CD14-positive monocyte (primary cell): ENCODE measurements at regions not wholly inside any gene's neighbourhood (a gene's known extent, or its start where the extent isn't known, plus 50 kb on each side); places are given as distances from the start of the nearest gene placed in this dataset.

ENCODE experiments used
- DNase-seq, 3 donors: peaks; one replicate each; pipeline ENCODE4 v3.0.0-alpha.2; 2011 to 2022
- H2AFZ ChIP-seq: 2 replicates; pipeline ENCODE4 v1.6.0; 2012; ENCODE audit warnings: mild to moderate bottlenecking, low read depth, low read length, inconsistent platforms; ENCODE audit not compliant: insufficient read depth, poor library complexity, severe bottlenecking
- H3K27ac ChIP-seq, 2 donors: 1 replicate in 1 of 2; 2 replicates in 1 of 2; pipeline ENCODE4 v1.5.1; 2012 to 2013; ENCODE audit warnings: low read length in 2 of 2, control low read depth in 1 of 2, inconsistent platforms in 1 of 2, low read depth in 1 of 2, mild to moderate bottlenecking in 1 of 2
- H3K27me3 ChIP-seq, 2 donors: one replicate each; pipeline versions ENCODE4 v1.6.0 to v1.6.1; 2011 to 2013; ENCODE audit warnings: low read length in 2 of 2; ENCODE audit not compliant: control insufficient read depth in 2 of 2, insufficient read depth in 2 of 2
- H3K36me3 ChIP-seq, 2 donors: replicated peaks in 1 of 2; 1 replicate in 1 of 2; 2 replicates in 1 of 2; pipeline versions ENCODE4 v1.5.1 to v1.6.1; 2012 to 2013; ENCODE audit warnings: low read length in 2 of 2, control low read depth in 1 of 2, inconsistent platforms in 1 of 2, mild to moderate bottlenecking in 1 of 2; ENCODE audit not compliant: insufficient read depth in 2 of 2, control insufficient read depth in 1 of 2
- H3K4me1 ChIP-seq, 2 donors: 1 replicate in 1 of 2; 2 replicates in 1 of 2; pipeline versions ENCODE4 v1.5.1 to v1.6.1; 2012 to 2013; ENCODE audit warnings: low read length in 2 of 2, control low read depth in 1 of 2, inconsistent platforms in 1 of 2, mild to moderate bottlenecking in 1 of 2, moderate library complexity in 1 of 2; ENCODE audit not compliant: insufficient read depth in 2 of 2, control insufficient read depth in 1 of 2
- H3K4me2 ChIP-seq: replicated peaks from 2 replicates; pipeline ENCODE3; 2012; ENCODE audit warnings: low read length, moderate library complexity, mild to moderate bottlenecking; ENCODE audit not compliant: poor library complexity, severe bottlenecking; ENCODE audit errors: extremely low read depth
- H3K4me3 ChIP-seq, 3 experiments: fragments of 200-600 bp in 1 of 3; sonication (generic) in 1 of 3; replicated peaks in 1 of 3; 1 replicate in 2 of 3; 2 replicates in 1 of 3; pipeline ENCODE4 v1.5.1; 2011 to 2013; ENCODE audit warnings: low read length in 3 of 3, mild to moderate bottlenecking in 3 of 3, control low read depth in 2 of 3, low read depth in 2 of 3, inconsistent platforms in 1 of 3, moderate library complexity in 1 of 3
- H3K79me2 ChIP-seq: 2 replicates; pipeline ENCODE4 v1.6.0; 2012; ENCODE audit warnings: mild to moderate bottlenecking, control low read depth, inconsistent platforms, low read length, moderate library complexity; ENCODE audit not compliant: insufficient read depth
- H3K9ac ChIP-seq: 2 replicates; pipeline ENCODE4 v1.6.0; 2017; ENCODE audit warnings: low read length, mild to moderate bottlenecking; ENCODE audit not compliant: insufficient read depth, poor library complexity, severe bottlenecking
- H3K9me3 ChIP-seq, 2 donors: replicated peaks in 1 of 2; 1 replicate in 1 of 2; 2 replicates in 1 of 2; pipeline versions ENCODE4 v1.5.1 to v1.6.1; 2012 to 2013; ENCODE audit warnings: low read length in 2 of 2, control low read depth in 1 of 2; ENCODE audit not compliant: control insufficient read depth in 1 of 2, insufficient read depth in 1 of 2
- H4K20me1 ChIP-seq: 2 replicates; pipeline ENCODE4 v1.6.0; 2012; ENCODE audit warnings: mild to moderate bottlenecking, low read length, control low read depth, moderate library complexity; ENCODE audit not compliant: insufficient read depth
- H3K27ac Mint-ChIP-seq, 7 donors: one replicate each; pipeline ENCODE4 v1.8.0; 2020; ENCODE audit warnings: mild to moderate bottlenecking in 7 of 7, mixed read lengths in 7 of 7, moderate library complexity in 6 of 7, inconsistent platforms in 2 of 7
- H3K27me3 Mint-ChIP-seq, 3 donors: one replicate each; pipeline ENCODE4 v1.8.0; 2021 to 2022; ENCODE audit warnings: low read depth in 3 of 3, mild to moderate bottlenecking in 3 of 3, mixed read lengths in 3 of 3, moderate library complexity in 3 of 3, inconsistent platforms in 1 of 3
- H3K36me3 Mint-ChIP-seq, 2 donors: one replicate each; pipeline ENCODE4 v1.8.0; 2020; ENCODE audit warnings: mixed read lengths in 2 of 2, inconsistent platforms in 1 of 2, mild to moderate bottlenecking in 1 of 2
- H3K4me1 Mint-ChIP-seq: one replicate; pipeline ENCODE4 v1.8.0; 2020; ENCODE audit warnings: mild to moderate bottlenecking, mixed read lengths
- H3K4me3 Mint-ChIP-seq, 2 donors: one replicate each; pipeline ENCODE4 v1.8.0; 2020; ENCODE audit warnings: mild to moderate bottlenecking in 2 of 2, mixed read lengths in 2 of 2, moderate library complexity in 1 of 2
- H3K9me3 Mint-ChIP-seq, 7 donors: one replicate each; pipeline ENCODE4 v1.8.0; 2020 to 2022; ENCODE audit warnings: mixed read lengths in 7 of 7, mild to moderate bottlenecking in 6 of 7, moderate library complexity in 6 of 7, inconsistent platforms in 2 of 7
- CTCF ChIP-seq: fragments of 200-600 bp; IDR thresholded peaks from one replicate; pipeline ENCODE4 v1.8.0; 2022; ENCODE audit warnings: antibody characterized with exemption, mild to moderate bottlenecking
- WGBS: methylation state at CpG from one replicate; pipeline ENCODE4 v1.1.5; 2013; ENCODE audit warnings: missing lambda C conversion rate; ENCODE audit not compliant: insufficient coverage; 5-methylcytosine and 5-hydroxymethylcytosine counted together
- intact Hi-C, 2 donors: fragments of 100-400 bp; cut with micrococcal nuclease; formaldehyde crosslinking; loops; one replicate each; pipeline versions ENCODE4 v1.15.0 to v1.15.1; 2023

DNA sequence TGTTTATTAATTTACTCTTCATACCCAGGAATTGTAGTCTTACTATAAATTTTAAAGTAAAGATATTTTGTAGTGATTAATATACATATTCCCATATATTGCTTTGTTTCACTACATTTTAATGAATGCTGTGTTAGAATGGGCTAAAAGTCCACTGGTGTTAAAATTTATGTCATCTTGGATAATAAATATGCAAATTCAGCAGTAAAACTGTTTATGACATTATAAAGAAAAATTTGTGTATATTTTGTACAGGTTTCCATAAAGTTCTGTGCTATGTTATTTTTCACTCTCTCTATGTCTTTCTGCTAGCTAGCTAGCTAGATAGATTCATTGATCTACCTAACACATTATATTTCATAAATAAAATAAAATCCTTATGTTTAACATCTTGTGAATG is 1071.2 kb downstream of the FAT4 start:
- Histone ChIP-seq H3K36me3 (no peaks in the 10 kb centered on the region), H3K27me3 (no peaks in the 10 kb centered on the region), H3K9me3 (no peaks in the 10 kb centered on the region), H3K79me2 (no peaks in the 10 kb centered on the region), H4K20me1 (no peaks in the 10 kb centered on the region), H2AFZ (no peak overlapping the region), H3K4me2 (no peak overlapping the region), H3K4me1 (no peaks in the 10 kb centered on the region), H3K27ac (no peak overlapping the region), H3K4me3 (no peak overlapping the region), H3K9ac (no peak overlapping the region)
- Mint-ChIP-seq H3K36me3 (no peaks in the 10 kb centered on the region), H3K9me3 (peaks cover 0 to 3% (median 0%) of the 10 kb centered on the region in 7 donors), H3K27me3 (peaks cover 0 to 2% (median 0%) of the 10 kb centered on the region in 3 donors), H3K4me1 (no peaks in the 10 kb centered on the region), H3K27ac (no peak overlapping the region), H3K4me3 (no peak overlapping the region)
- TF ChIP-seq CTCF, result no peak
- DNase-seq, result no peak
- intact Hi-C loops, result no loop called here

DNA sequence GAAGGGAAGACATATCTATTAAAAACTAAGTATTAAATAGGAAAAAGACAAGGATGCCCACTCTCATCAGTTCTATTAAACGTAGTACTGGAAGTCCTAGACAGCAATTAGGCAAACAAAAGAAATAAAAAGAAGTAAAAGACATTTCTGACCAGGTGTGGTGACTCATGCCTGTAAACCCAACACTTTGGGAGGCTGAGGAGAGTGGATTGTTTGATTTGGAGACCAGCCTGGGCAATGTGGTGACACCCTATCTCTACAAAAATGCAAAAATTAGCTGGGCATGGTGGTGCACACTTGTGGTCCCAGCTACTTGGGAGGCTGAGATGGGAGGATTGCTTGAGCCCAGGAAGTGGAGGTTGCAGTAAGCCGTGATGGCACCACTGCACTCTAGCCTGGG is 1071.8 kb downstream of the FAT4 start:
- no peaks in the 10 kb centered on the region for H3K36me3 ChIP-seq
- intact Hi-C loops, result no loop called here
- TF ChIP-seq CTCF, result no peak
- H3K27me3 Mint-ChIP-seq, result peaks cover 0 to 2% (median 0%) of the 10 kb centered on the region in 3 donors
- H3K4me1 Mint-ChIP-seq, result no peaks in the 10 kb centered on the region
- no peak for DNase-seq
- no peak overlapping the region for H3K4me3 Mint-ChIP-seq
- no peak overlapping the region for H3K9ac ChIP-seq
- H2AFZ ChIP-seq, result no peak overlapping the region
- no peak overlapping the region for H3K27ac Mint-ChIP-seq
- no peaks in the 10 kb centered on the region for H3K4me1 ChIP-seq
- H3K9me3 ChIP-seq, result no peaks in the 10 kb centered on the region
- no peak overlapping the region for H3K27ac ChIP-seq
- no CpG with 5 or more reads among the region's 2 CpGs for WGBS
- H3K79me2 ChIP-seq, result no peaks in the 10 kb centered on the region
- H3K9me3 Mint-ChIP-seq, result peaks cover 0 to 3% (median 0%) of the 10 kb centered on the region in 7 donors
- no peaks in the 10 kb centered on the region for H4K20me1 ChIP-seq
- H3K27me3 ChIP-seq, result no peaks in the 10 kb centered on the region
- no peaks in the 10 kb centered on the region for H3K36me3 Mint-ChIP-seq
- H3K4me3 ChIP-seq, result no peak overlapping the region
- no peak overlapping the region for H3K4me2 ChIP-seq
